ENCODE measurements at regions not wholly inside any gene's neighbourhood (a gene's known extent, or its start where the extent isn't known, plus 50 kb on each side); places are given as distances from the start of the nearest gene placed in this dataset.
"Not testable (repeated sequence)": the region's sequence is repeated elsewhere in the genome, so short reads cannot be mapped to it uniquely, and the experiment has no call there.

DNA sequence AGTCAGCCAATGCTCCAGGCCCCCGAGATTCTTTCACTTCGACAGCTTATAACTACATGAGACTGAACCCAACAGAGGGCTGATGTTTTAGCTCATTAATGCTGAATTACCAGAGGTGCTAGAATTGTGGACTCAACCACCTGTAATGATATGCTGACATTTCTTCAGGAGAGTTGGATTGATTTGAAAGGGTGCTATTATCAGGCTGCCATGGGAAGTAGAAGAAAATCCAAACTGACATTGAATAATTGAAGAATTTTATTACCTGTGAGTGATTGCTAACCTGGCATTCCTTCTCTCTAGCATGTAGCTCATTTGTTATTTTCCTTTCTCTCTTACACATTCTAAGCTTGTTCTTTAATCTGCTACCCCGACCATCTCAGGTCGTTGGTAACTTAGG, 488.8 kb downstream of the PID1 start:
- no peak for DNase-seq

GRCh38 chr2:228777855-228778355, 493.2 kb downstream of the PID1 start:
- DNase-seq, result no peak

- no peak for DNase-seq
Measured at GRCh38 chr2:228774548-228774947, 496.5 kb downstream of the PID1 start.

- no peak for DNase-seq
Measured at GRCh38 chr2:228771774-228772173, 499.3 kb downstream of the PID1 start.

- DNase-seq, result no peak
Measured at GRCh38 chr2:228771315-228771714, 499.8 kb downstream of the PID1 start.

DNA sequence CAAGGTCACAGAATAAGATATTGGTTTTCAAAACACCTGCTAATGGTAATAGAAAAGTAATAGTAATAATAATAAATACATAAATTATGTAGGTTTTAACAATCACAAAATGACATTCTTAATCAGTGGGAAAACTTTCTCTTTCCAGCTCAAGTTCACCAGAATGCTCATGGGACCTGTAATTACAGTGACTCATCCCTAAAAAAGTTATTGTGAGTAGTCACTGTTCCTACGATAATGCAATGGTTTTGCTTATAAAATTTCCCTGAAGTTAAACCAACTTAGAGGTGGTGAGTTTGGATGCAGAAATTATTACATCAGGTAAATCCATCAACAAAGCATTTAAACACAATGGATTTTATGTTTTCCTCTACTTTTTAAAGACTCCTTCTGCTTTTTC, 502.3 kb downstream of the PID1 start:
- DNase-seq, result no peak

- not testable (repeated sequence) for DNase-seq
Measured at GRCh38 chr2:228768141-228768540, 502.9 kb downstream of the PID1 start.

DNA sequence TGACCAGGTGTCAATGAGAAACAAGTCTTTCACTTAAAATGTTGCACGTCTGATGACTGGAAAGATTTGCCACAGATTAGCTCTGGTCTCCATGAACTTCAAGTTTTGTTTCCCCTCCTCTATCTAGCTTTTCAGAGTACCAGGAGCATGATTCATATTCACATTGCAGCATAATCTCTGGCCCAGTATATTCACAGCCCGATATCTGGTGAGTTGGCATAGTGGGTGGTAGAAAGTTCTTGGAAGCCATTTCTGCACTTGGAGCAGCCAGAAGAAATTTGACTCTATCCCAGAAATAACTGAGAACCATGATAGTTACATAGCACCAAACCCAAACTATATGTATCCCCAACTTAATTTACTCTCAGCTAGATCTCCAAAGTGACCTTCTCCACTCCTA, 503.9 kb downstream of the PID1 start:
- no peak for DNase-seq

GRCh38 chr2:228763379-228763981, 507.6 kb downstream of the PID1 start:
- no peak for DNase-seq

- no peak for DNase-seq
Measured at GRCh38 chr2:228762565-228762964, 508.5 kb downstream of the PID1 start.

- DNase-seq, result not testable (repeated sequence)
Measured at GRCh38 chr2:228755661-228756060, 515.4 kb downstream of the PID1 start.

DNA sequence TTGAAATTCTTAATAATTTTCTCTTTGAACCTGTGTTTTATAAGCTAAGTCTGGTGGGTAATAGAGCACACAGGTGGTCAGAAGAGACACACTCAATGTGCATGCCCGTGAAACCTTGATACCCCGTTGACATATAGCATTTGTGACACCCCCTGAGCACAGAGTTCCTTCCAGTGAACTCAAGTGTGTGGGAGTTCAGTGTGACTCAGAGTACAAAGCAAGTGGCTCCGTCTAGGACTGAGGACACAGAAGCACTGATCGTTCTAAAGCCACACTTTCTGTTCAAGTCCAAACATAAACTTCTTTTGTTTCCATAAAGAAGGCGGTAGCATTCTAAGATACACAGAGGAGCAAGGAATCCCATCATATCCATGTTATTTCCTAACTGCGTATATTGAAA, 523.6 kb downstream of the PID1 start:
- no peak for DNase-seq

DNA sequence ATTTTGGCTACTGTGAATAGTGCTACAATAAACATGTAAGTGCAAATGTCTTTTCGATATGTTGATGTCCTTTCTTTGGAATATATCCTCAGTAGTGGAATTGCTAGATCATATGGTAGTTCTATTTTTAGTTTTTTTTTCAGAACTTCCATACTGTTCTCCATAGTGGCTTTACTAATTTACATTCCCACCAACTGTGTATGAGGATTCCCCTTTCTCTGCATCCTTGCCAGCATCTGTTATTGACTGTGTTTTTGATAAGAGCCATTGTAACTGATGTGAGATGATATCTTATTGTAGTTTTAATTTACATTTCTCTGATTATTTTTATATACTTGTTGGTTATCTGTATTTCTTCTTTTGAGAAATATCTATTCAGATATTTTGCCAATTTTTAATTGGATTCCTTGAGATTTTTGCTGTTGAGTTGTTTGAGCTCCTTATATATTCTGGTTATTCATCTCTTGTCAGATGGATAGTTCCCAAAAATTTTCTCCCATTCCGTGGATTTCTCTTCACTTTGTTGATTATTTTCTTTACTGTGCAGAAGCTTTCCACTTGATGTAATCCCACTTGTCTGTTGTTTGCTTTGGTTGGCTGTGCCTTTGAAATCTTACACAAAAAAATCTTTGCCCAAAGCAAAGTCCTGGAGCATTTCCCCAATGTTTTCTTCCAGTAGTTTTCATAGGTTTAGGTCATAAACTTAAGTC, 532.3 kb downstream of the PID1 start:
- no peak for DNase-seq

DNA sequence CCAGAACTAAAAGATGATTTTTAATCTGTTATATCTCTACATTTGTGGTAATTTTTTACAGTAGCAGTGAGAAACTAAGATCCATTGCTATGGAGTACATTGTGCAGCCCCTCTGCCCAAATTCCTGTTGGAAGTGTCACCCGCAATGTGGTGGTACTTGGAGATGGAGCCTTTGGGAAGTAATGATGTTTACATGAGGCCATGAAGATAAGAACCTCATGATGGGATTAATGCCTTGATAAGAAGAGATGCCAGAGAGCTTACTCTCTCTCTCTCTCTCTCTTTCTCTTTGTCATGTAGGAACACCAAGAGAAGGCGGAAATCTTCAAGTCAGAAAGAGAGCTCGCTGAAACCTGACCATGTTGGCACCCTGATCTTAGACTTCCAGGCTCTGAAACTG, 535.4 kb downstream of the PID1 start:
- DNase-seq, result no peak

DNA sequence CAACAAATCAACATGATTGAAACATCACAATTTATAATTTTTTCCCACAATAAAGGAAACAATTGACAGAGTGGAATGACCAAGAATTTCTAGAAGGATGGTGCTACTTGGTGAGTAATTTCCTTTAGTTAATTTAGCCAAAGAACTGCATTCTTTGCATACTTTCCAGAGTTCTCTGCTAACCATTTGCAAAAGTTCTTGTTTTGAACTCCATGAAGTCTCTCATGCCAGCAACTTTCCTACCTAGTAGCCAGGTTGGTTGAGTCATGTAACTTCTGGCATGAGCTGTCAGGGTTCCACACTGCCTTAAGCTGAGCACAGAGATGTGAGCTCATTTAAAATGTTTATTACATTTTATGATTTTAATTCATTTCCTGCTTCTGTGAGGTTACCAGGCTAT, 539.6 kb downstream of the PID1 start:
- DNase-seq, result no peak

DNA sequence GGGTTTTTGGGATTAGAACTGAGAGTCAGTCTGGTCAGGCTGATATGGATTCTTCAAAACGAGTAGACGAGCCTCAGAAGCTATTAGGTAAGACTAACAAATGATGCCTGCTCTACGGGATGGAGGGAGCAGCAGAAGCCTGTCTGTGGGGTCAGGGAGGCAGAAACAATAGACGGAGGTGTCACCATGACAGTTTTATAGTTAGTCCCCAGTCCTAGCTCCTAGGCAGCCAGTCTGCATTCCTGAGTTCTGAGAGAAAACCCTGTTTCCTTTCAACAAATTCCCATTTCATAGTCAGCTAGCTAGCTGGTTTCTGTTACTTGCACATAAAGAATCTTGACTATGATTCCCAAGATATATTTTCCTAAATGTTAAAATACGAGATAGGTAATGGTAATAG, 542.1 kb downstream of the PID1 start:
- no peak for DNase-seq

GRCh38 chr2:228725031-228725430, 543.5 kb upstream of the SPHKAP start:
- DNase-seq, result no peak

GRCh38 chr2:228723599-228723998, 542.1 kb upstream of the SPHKAP start:
- no peak for DNase-seq

DNA sequence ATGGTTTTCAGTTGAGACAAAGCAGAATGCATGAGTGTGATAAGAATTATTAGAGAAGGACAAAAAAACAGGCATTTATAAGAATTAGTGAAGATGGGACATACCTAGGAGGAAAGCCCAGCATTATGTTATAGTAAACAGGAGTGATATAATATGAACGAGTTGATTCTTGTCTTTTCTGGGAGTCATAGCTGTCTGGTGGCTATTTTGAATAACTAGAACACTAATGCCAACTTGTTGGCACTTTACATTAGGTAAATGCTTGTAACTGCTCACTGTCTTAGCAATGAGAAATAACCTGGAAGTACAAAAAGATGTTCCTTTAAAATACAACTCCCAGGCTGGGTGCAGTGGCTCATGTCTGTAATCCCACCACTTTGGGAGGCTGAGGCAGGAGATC, 540.8 kb upstream of the SPHKAP start:
- no peak for DNase-seq

- no peak for DNase-seq
Measured at GRCh38 chr2:228720895-228721294, 539.4 kb upstream of the SPHKAP start.

DNA sequence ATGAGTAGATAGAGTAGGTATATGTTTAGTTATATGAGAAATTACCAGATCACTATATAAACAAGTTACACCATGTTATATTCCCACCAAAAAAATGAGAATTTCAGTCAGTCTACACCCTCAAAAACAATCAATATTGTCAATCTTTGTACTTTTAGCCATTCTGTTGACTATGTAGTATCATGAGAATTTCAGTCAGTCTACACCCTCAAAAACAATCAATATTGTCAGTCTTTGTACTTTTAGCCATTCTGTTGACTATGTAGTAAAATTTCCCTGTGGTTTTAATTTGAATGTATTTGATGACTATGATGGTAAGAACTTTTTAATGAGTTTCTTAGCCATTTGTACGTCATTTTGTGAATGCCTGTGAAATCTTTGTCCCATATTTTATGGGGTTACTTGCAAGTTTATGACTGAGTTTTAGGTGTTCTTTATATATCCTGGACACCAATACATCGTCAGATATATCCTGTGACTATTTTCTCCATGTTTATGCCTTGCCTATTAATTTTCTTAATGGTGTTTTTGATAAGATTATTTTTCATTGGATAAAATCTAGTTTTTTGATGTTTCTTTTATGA, 528.4 kb upstream of the SPHKAP start:
- no peak for DNase-seq

DNA sequence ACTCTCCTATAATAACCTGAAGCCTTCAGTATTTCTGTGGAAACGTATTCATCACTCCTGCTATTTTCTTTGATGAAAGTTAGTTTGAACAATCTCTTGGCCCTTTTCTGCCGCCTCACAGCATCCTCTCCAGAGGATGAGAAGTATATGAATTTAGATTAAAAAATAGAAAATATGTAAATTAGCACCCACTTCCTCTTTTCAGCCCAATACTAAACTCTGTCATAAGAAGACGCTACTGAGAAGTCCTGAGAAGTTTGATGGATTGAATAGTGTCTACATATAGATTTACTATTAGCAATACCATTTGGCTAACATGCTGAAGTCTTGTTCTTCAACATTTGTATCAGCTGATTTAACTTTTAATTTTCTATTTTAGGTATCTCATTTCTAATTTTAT, 526.4 kb upstream of the SPHKAP start:
- DNase-seq, result no peak

- DNase-seq, result peak; percentile 19
Measured at GRCh38 chr2:228705318-228705717, 523.8 kb upstream of the SPHKAP start.

- peak; percentile 29 for DNase-seq
Measured at GRCh38 chr2:228703152-228703551, 521.7 kb upstream of the SPHKAP start.

Measured in retina (tissue), 1 donor.